GM19023 (cell line): ENCODE measurements at regions not wholly inside any gene's neighbourhood (a gene's known extent, or its start where the extent isn't known, plus 50 kb on each side); places are given as distances from the start of the nearest gene placed in this dataset.

Experiments
- ATAC-seq: cut with Tn5 transposase; IDR thresholded peaks from one replicate; pipeline ENCODE4 v1.9.1; 2021; ENCODE audit warnings: mild to moderate bottlenecking, moderate library complexity; ENCODE audit not compliant: unreplicated experiment

- no peak for ATAC-seq
These were observed 133.5 kb downstream of the C16orf95 start for GRCh38 chr16:87183647-87184046.

GRCh38 chr16:87185308-87185707, 131.9 kb downstream of the C16orf95 start:
- no peak for ATAC-seq

- no peak for ATAC-seq
These were observed 131.2 kb downstream of the C16orf95 start for GRCh38 chr16:87185983-87186382.

- ATAC-seq, result no peak
These were observed 130.7 kb downstream of the C16orf95 start for GRCh38 chr16:87186446-87186845.

GRCh38 chr16:87186876-87187533, 130.2 kb downstream of the C16orf95 start:
- no peak for ATAC-seq

GRCh38 chr16:87188104-87188503, 129.1 kb downstream of the C16orf95 start:
- ATAC-seq, result no peak

GRCh38 chr16:87189426-87189825, 127.8 kb downstream of the C16orf95 start:
- ATAC-seq, result no peak

- no peak for ATAC-seq
These were observed 126.6 kb downstream of the C16orf95 start for GRCh38 chr16:87190288-87191230.

- ATAC-seq, result no peak
These were observed 124.6 kb downstream of the C16orf95 start for GRCh38 chr16:87192452-87193073.

GRCh38 chr16:87194172-87194571, 123.0 kb downstream of the C16orf95 start:
- ATAC-seq, result no peak

GRCh38 chr16:87195161-87195560, 122.0 kb downstream of the C16orf95 start:
- ATAC-seq, result no peak

- no peak for ATAC-seq
These were observed 121.0 kb downstream of the C16orf95 start for GRCh38 chr16:87196231-87196630.

GRCh38 chr16:87196661-87197060, 120.5 kb downstream of the C16orf95 start:
- ATAC-seq, result no peak

- no peak for ATAC-seq
These were observed 118.8 kb downstream of the C16orf95 start for GRCh38 chr16:87198328-87198832.

GRCh38 chr16:87198881-87199280, 118.3 kb downstream of the C16orf95 start:
- no peak for ATAC-seq

GRCh38 chr16:87199379-87199778, 117.8 kb downstream of the C16orf95 start:
- ATAC-seq, result no peak

- no peak for ATAC-seq
These were observed 117.3 kb downstream of the C16orf95 start for GRCh38 chr16:87199901-87200300.

GRCh38 chr16:87200637-87201036, 116.6 kb downstream of the C16orf95 start:
- no peak for ATAC-seq

- no peak for ATAC-seq
These were observed 116.1 kb downstream of the C16orf95 start for GRCh38 chr16:87201052-87201451.

- no peak for ATAC-seq
These were observed 115.4 kb downstream of the C16orf95 start for GRCh38 chr16:87201790-87202189.

- ATAC-seq, result no peak
These were observed 114.8 kb downstream of the C16orf95 start for GRCh38 chr16:87202346-87202745.
